WERI-Rb-1 (cell line): ENCODE measurements at regions not wholly inside any gene's neighbourhood (a gene's known extent, or its start where the extent isn't known, plus 50 kb on each side); places are given as distances from the start of the nearest gene placed in this dataset.

Source experiments
- DNase-seq: peaks from one replicate; pipeline ENCODE4 v3.0.0-alpha.2; 2020
- H3K27ac ChIP-seq: fragments of 250-450 bp; sonication (Bioruptor Pico); 2 replicates; pipeline ENCODE4 v1.5.1; 2020; ENCODE audit warnings: mild to moderate bottlenecking, moderate library complexity
- H3K27me3 ChIP-seq: fragments of 250-450 bp; sonication (Bioruptor Pico); 2 replicates; pipeline ENCODE4 v1.5.1; 2021; ENCODE audit warnings: mild to moderate bottlenecking, low read depth, moderate library complexity; ENCODE audit not compliant: insufficient read depth, severe bottlenecking
- H3K36me3 ChIP-seq: fragments of 250-450 bp; sonication (Bioruptor Pico); 2 replicates; pipeline ENCODE4 v1.5.1; 2020; ENCODE audit warnings: mild to moderate bottlenecking, moderate library complexity
- H3K4me3 ChIP-seq: 2 replicates; pipeline ENCODE4 v1.5.1; 2011; ENCODE audit warnings: low read depth, mild to moderate bottlenecking, control low read depth, low read length
- H3K9me3 ChIP-seq: fragments of 250-450 bp; sonication (Bioruptor Pico); 2 replicates; pipeline ENCODE4 v1.5.1; 2021; ENCODE audit warnings: mild to moderate bottlenecking, moderate library complexity; ENCODE audit not compliant: severe bottlenecking
- TF ChIP-seq, protein P1 (sequence below): IDR thresholded peaks from 2 replicates; pipeline ENCODE4 v1.5.1; 2011; ENCODE audit warnings: low read depth, mild to moderate bottlenecking, control low read depth, inconsistent platforms, low read length

DNA sequence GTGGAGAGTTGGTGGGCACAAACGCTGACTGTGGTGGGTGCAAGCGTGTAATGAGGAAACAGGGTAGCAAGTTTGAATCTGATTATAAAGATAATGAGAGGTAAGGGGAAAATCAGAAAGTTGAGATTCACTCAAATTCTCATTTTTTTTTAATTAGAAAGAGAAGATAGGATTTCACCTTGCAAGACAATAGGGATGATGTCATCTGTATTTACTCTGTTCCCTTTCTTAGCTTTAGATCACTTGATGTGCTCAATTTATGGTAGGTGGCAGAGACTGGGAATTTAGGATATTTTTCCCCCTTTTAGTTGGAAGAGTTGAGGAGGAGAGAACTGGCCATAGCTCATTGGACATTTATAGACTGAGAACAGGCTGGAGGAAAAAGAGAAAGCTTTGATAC, 363.6 kb downstream of the AEBP2 start:
- no peak overlapping the region for H3K27ac ChIP-seq
- no peak overlapping the region for H3K4me3 ChIP-seq
- H3K36me3 ChIP-seq, result no peaks in the 10 kb centered on the region
- no peaks in the 10 kb centered on the region for H3K9me3 ChIP-seq
- TF ChIP-seq, protein P1, sequence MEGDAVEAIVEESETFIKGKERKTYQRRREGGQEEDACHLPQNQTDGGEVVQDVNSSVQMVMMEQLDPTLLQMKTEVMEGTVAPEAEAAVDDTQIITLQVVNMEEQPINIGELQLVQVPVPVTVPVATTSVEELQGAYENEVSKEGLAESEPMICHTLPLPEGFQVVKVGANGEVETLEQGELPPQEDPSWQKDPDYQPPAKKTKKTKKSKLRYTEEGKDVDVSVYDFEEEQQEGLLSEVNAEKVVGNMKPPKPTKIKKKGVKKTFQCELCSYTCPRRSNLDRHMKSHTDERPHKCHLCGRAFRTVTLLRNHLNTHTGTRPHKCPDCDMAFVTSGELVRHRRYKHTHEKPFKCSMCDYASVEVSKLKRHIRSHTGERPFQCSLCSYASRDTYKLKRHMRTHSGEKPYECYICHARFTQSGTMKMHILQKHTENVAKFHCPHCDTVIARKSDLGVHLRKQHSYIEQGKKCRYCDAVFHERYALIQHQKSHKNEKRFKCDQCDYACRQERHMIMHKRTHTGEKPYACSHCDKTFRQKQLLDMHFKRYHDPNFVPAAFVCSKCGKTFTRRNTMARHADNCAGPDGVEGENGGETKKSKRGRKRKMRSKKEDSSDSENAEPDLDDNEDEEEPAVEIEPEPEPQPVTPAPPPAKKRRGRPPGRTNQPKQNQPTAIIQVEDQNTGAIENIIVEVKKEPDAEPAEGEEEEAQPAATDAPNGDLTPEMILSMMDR, result no peak
- H3K27me3 ChIP-seq, result no peaks in the 10 kb centered on the region
- no peak for DNase-seq

DNA sequence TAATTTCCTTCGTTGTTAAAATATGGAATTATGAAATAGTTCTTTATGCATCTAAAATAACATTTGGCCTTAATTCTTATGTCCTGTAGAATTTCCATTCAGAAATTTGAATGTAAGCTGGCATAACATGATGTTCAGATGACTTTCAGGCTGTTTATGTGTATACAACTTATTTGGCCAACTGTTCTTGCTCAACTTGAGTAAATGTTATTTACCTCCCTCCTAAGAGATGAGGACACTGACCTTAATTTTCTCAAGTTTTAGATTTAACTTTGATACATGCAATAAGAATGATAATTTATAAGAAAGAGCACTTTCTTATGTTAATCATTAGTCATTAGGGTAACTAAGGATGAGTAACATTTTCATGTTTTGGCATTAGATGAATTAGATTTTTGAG, 365.4 kb downstream of the AEBP2 start:
- no peaks in the 10 kb centered on the region for H3K27me3 ChIP-seq
- no peak for DNase-seq
- no peak overlapping the region for H3K27ac ChIP-seq
- TF ChIP-seq, protein P1, result no peak
- H3K4me3 ChIP-seq, result no peak overlapping the region
- no peaks in the 10 kb centered on the region for H3K9me3 ChIP-seq
- no peaks in the 10 kb centered on the region for H3K36me3 ChIP-seq

DNA sequence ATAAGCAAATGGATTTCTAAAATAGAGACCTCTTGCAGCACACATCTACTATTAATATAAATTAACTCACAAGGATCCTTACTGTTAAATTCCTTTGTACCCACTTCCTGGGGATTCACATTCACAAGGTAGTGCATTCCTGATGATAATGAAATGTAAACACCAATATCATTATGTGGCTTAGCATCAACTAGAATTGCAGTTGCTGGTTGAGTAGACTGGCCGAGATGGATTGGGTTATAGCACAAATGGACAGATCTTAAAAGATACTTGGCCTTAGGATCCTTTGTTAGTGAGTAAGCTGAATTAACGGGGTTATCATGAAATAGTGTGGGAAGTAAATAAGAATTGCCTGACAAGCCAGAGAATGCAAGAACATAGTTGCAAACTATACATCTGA, 369.1 kb downstream of the AEBP2 start:
- no peak overlapping the region for H3K27ac ChIP-seq
- no peak for DNase-seq
- H3K36me3 ChIP-seq, result no peaks in the 10 kb centered on the region
- no peaks in the 10 kb centered on the region for H3K27me3 ChIP-seq
- TF ChIP-seq, protein P1, result no peak
- no peaks in the 10 kb centered on the region for H3K9me3 ChIP-seq
- no peak overlapping the region for H3K4me3 ChIP-seq

DNA sequence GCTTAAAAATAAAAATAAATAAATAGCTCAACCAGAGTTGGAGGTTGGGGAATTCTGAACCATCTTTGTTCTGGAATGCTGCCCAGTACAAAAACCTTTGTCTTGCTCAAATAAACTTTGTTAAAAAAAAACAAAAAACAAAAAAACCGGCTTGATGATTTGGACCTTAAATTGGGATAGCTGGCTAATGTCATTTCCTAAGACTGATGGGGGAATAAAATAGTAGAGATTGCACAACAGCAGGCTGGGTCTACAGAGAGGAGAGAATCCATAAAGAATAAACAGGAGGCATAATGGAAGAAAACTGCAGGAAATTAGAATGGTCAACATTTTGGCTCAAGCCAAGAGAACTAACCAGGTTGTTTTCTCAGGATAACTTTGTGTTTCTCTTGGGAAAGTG, 370.9 kb downstream of the AEBP2 start:
- Histone ChIP-seq H3K36me3 (no peaks in the 10 kb centered on the region), H3K27me3 (no peaks in the 10 kb centered on the region), H3K4me3 (no peak overlapping the region), H3K9me3 (no peaks in the 10 kb centered on the region), H3K27ac (no peak overlapping the region)
- TF ChIP-seq, protein P1, result no peak
- no peak for DNase-seq

DNA sequence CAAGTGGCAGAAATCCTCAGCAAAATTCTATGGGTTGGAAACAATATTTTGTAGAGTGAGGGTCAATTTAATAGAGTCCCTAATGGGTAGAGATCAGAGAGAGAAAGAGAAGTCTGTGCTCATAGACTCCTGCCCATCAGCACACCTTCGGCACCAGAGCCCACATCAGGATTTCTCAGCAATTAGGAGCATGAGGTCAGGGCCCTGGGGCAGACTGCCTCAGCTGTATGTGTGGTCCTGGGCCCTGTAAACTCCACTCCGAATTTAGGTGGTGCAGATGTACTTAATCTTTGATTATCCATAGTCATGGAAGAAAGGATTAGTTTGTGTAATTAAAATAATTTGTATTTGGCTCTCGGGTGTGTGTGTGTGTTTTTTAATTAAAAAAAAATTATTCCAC, 372.6 kb downstream of the AEBP2 start:
- Histone ChIP-seq H3K27ac (no peak overlapping the region), H3K27me3 (no peaks in the 10 kb centered on the region), H3K36me3 (no peaks in the 10 kb centered on the region), H3K9me3 (no peaks in the 10 kb centered on the region), H3K4me3 (no peak overlapping the region)
- TF ChIP-seq, protein P1, result no peak
- no peak for DNase-seq

DNA sequence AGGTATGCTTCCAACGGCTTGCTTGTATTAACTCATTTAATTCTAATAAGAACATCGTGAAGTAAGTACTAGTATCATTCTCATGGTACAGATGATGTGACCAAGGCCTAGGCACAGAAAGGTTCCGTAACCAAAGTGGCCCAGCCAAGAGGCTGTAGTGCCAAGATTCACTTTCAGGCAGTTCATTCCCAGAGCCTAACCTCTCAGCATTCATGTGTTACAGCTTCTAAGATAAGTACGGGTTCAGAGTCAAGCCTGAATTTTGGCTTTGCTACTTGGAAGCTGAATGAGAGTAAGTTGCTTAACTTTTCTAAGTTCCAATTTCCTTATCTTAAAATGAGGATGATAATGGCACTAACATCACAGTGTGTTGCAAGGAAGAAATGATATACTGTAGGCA, 379.9 kb downstream of the AEBP2 start:
- TF ChIP-seq, protein P1, result no peak
- no peaks in the 10 kb centered on the region for H3K36me3 ChIP-seq
- H3K4me3 ChIP-seq, result no peak overlapping the region
- no peak for DNase-seq
- H3K27me3 ChIP-seq, result no peaks in the 10 kb centered on the region
- no peaks in the 10 kb centered on the region for H3K9me3 ChIP-seq
- H3K27ac ChIP-seq, result no peak overlapping the region
